A549 (cell line): ENCODE measurements at regions not wholly inside any gene's neighbourhood (a gene's known extent, or its start where the extent isn't known, plus 50 kb on each side); places are given as distances from the start of the nearest gene placed in this dataset.

Source experiments
- CHD2 ChIP-seq: fragments of 150-350 bp; IDR thresholded peaks from 2 replicates; pipeline ENCODE4 v1.6.1; 2014; ENCODE audit warnings: low read length; ENCODE audit not compliant: partially characterized antibody
- ESRRA ChIP-seq: fragments of 150-350 bp; IDR thresholded peaks from 2 replicates; pipeline ENCODE4 v1.6.1; 2014; ENCODE audit warnings: mild to moderate bottlenecking, low read length, borderline replicate concordance
- MAFK ChIP-seq: fragments of 450-650 bp; IDR thresholded peaks from 2 replicates; pipeline ENCODE4 v1.6.1; 2014; ENCODE audit not compliant: partially characterized antibody
- POLR2A ChIP-seq: IDR thresholded peaks from 2 replicates; pipeline ENCODE4 v1.6.1; 2012; ENCODE audit warnings: mild to moderate bottlenecking, low read length
- TF ChIP-seq, protein P1 (sequence below): fragments of >200 bp; sonication (Bioruptor Twin); formaldehyde crosslinking; IDR thresholded peaks from 3 replicates; pipeline ENCODE4 v1.5.1; 2016
- TF ChIP-seq, protein P2 (sequence below): fragments of 200-600 bp; sonication (generic); IDR thresholded peaks from 2 replicates; pipeline ENCODE4 v1.6.1; 2016; ENCODE audit warnings: antibody characterized with exemption, mild to moderate bottlenecking, moderate library complexity

DNA sequence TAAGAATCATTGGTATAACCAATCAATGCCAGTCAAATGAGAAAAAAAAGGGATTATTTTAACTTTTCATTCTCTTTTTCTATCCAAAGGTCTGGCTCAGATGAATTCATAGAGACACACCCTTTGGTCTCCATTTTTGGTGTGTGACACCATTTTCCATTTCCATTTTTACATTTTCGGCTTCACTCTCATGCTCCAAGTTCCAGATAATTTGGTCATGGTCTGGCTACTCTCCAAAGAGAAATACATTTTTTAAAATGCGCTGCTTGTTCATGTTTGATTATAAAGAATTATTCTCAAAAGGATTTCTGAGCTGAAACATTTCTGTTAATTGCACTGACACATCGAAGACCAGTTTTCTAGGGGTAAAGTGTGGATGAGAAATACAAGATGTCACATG is 51.6 kb upstream of the FIBIN start:
- TF ChIP-seq POLR2A = no peak
- TF ChIP-seq, protein P1, sequence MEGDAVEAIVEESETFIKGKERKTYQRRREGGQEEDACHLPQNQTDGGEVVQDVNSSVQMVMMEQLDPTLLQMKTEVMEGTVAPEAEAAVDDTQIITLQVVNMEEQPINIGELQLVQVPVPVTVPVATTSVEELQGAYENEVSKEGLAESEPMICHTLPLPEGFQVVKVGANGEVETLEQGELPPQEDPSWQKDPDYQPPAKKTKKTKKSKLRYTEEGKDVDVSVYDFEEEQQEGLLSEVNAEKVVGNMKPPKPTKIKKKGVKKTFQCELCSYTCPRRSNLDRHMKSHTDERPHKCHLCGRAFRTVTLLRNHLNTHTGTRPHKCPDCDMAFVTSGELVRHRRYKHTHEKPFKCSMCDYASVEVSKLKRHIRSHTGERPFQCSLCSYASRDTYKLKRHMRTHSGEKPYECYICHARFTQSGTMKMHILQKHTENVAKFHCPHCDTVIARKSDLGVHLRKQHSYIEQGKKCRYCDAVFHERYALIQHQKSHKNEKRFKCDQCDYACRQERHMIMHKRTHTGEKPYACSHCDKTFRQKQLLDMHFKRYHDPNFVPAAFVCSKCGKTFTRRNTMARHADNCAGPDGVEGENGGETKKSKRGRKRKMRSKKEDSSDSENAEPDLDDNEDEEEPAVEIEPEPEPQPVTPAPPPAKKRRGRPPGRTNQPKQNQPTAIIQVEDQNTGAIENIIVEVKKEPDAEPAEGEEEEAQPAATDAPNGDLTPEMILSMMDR = no peak
- no peak for TF ChIP-seq ESRRA
- TF ChIP-seq, protein P2, sequence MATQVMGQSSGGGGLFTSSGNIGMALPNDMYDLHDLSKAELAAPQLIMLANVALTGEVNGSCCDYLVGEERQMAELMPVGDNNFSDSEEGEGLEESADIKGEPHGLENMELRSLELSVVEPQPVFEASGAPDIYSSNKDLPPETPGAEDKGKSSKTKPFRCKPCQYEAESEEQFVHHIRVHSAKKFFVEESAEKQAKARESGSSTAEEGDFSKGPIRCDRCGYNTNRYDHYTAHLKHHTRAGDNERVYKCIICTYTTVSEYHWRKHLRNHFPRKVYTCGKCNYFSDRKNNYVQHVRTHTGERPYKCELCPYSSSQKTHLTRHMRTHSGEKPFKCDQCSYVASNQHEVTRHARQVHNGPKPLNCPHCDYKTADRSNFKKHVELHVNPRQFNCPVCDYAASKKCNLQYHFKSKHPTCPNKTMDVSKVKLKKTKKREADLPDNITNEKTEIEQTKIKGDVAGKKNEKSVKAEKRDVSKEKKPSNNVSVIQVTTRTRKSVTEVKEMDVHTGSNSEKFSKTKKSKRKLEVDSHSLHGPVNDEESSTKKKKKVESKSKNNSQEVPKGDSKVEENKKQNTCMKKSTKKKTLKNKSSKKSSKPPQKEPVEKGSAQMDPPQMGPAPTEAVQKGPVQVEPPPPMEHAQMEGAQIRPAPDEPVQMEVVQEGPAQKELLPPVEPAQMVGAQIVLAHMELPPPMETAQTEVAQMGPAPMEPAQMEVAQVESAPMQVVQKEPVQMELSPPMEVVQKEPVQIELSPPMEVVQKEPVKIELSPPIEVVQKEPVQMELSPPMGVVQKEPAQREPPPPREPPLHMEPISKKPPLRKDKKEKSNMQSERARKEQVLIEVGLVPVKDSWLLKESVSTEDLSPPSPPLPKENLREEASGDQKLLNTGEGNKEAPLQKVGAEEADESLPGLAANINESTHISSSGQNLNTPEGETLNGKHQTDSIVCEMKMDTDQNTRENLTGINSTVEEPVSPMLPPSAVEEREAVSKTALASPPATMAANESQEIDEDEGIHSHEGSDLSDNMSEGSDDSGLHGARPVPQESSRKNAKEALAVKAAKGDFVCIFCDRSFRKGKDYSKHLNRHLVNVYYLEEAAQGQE = no peak
- no peak for TF ChIP-seq CHD2
- TF ChIP-seq MAFK = no peak
